ENCODE measurements at regions not wholly inside any gene's neighbourhood (a gene's known extent, or its start where the extent isn't known, plus 50 kb on each side); places are given as distances from the start of the nearest gene placed in this dataset.

DNA sequence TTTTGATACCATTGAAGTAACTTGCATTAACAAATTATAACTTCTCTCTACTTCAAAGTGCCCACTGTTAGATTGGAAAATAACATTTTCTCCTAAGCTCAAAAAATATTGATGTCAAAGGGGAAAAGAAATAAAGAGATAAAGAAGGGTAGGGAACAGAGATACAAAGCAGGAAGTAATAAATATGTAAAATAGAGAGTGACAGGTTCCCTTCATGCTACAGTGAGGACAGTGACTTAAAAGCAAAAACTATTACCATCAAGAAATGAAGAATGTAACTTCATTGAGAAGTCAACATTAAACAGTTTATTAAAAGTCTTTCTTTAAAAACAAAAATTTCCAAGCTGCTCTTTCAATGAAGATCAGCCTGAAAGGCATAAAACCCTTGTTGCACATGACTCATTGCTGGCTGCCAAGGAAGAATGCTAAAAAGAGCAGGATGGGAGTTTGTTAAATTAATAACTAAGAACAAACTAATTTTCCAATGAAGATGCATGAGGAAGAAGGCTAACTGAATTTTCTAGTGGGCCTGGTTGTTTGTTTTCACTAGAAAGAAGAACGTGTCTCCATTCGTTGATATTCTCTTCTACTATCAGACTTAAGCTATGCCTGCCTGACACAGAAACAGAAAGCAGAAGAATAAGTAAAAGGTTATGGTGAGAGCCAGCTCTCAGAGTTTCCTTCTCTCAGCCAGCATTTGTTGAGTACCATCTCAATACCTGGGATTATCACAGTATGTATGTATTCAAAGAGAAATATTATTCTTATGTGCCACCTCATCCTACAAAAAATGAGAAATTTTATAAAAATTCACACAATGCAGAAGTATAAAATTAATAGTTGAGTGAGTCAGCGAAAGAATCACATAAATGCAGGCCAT is 197.8 kb upstream of the NREP start:
- no peak for TF ChIP-seq EZH2 (IDR thresholded peaks at IDR 0.05; ENCODE audit: low read length, unreplicated experiment)
- no peak for TF ChIP-seq CTCF (conservative IDR thresholded peaks at IDR 0.05; ENCODE audit: low read depth, low read length)
- no peak for TF ChIP-seq EZH2phosphoT487 (IDR thresholded peaks at IDR 0.05; ENCODE audit: borderline replicate concordance, low read length)
